ENCODE measurements at regions not wholly inside any gene's neighbourhood (a gene's known extent, or its start where the extent isn't known, plus 50 kb on each side); places are given as distances from the start of the nearest gene placed in this dataset.

DNA sequence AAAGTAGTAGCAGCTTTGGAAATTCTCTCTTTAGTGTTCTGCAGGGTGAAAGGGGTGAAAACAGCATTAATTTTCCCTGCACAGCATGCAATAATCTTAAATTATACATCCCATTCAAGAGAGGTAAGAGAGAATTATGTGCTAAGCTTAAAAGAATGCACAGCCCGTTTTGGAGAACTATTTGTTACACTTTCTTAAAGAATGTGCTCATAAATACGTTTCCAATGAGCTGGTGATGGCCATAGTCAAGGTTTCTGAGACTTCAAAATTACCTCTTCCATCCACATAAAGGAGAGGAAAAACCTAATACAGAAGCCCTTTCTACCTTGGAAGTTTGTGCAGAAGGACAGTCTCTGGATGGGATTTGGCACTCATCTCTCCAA lies 766.7 kb upstream of the TENM3 start:
- TF ChIP-seq POLR2AphosphoS5 (IDR thresholded peaks at IDR 0.05; ENCODE audit: low read depth, low read length) (no peak), POLR2A (IDR thresholded peaks at IDR 0.05; ENCODE audit: borderline replicate concordance, extremely low read depth, insufficient read depth, insufficient read length) (no peak), FOSL1 (IDR thresholded peaks at IDR 0.05; ENCODE audit: low read depth) (no peak)
- TF ChIP-seq, protein P1, sequence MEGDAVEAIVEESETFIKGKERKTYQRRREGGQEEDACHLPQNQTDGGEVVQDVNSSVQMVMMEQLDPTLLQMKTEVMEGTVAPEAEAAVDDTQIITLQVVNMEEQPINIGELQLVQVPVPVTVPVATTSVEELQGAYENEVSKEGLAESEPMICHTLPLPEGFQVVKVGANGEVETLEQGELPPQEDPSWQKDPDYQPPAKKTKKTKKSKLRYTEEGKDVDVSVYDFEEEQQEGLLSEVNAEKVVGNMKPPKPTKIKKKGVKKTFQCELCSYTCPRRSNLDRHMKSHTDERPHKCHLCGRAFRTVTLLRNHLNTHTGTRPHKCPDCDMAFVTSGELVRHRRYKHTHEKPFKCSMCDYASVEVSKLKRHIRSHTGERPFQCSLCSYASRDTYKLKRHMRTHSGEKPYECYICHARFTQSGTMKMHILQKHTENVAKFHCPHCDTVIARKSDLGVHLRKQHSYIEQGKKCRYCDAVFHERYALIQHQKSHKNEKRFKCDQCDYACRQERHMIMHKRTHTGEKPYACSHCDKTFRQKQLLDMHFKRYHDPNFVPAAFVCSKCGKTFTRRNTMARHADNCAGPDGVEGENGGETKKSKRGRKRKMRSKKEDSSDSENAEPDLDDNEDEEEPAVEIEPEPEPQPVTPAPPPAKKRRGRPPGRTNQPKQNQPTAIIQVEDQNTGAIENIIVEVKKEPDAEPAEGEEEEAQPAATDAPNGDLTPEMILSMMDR (IDR thresholded peaks at IDR 0.05 in 2 of 3, conservative IDR thresholded peaks at IDR 0.05 in 1 of 3; ENCODE audit: borderline replicate concordance in 1 of 3, insufficient read depth in 1 of 3, low read depth in 2 of 3, low read length in 2 of 3): no peak

Measured in HCT116 (cell line).